Posterior vena cava (tissue), 2 donors: ENCODE measurements at regions not wholly inside any gene's neighbourhood (a gene's known extent, or its start where the extent isn't known, plus 50 kb on each side); places are given as distances from the start of the nearest gene placed in this dataset.

ENCODE experiments used
- DNase-seq: peaks from one replicate; pipeline ENCODE4 v3.0.0-alpha.2; 2020; ENCODE audit warnings: low spot score
- intact Hi-C, 2 donors: fragments of 100-400 bp; cut with DNase I; formaldehyde crosslinking; loops; one replicate each; pipeline versions ENCODE4 v1.14.1 to v1.14.2; 2022 to 2023
- donor health status: DM: yes; HTN: yes; CAD: no.
- donor health status: DM: yes; HTN: yes; CAD: no.

DNA sequence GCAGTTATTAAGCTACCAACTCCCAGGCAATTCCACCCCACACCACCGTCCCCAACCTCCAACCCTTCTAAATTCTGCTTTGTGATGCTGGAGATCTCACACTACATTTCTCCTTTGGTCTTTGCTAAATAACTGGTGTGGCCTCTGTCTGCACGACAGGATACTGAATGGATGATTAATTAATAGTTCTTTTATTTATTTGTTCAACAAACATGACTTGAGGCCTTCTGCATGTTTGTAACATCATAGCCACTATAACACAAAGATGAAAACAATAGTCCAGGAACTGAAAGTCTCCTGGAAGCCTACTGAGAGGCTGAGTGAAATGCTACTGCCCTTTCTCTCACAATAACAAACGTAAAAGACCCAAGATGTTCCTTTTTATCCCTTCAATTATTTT, 609.5 kb upstream of the UBE2E2 start:
- no peak for DNase-seq
- intact Hi-C loops, result no loop called here

DNA sequence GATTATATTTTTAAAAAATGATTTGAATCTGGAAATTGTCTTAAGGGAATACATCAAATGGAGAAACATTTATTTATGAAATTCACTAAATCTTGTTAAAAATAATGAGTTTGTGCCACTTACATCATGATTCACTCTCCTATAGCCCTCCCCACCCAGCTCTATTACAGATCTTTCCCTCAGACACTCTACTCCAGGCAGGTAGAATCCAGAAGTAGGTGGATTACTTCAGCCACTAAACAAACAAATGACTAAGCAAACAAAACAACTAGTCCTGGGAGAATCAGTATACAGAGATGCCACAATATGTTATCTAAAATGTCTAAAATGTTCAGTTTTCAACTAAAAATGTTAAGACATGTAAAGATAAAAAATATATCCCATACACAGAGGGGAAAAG, 608.1 kb upstream of the UBE2E2 start:
- no peak for DNase-seq
- intact Hi-C loops, result no loop called here

GRCh38 chr3:22606461-22606860, 596.7 kb upstream of the UBE2E2 start:
- intact Hi-C loops, result no loop called here
- DNase-seq, result no peak

DNA sequence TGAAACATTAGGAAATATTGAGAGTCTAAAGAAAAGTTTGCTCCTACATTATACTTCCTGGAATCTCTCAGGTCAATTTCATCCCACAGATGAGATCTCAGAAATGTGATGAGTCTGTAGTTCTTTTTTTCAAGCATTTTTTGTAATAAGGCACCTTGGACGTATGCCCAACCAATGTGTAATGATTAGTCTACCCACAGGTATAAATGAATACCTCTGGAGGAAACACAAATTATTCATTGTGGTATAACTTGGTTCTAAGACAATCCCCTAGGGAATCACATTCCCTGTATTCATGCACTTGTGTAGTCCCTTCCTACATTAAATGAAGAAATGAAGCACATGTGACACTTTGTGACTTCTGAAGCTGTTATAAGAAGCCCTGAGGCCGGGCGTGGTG, 596.2 kb upstream of the UBE2E2 start:
- intact Hi-C loops, result no loop called here
- no peak for DNase-seq

DNA sequence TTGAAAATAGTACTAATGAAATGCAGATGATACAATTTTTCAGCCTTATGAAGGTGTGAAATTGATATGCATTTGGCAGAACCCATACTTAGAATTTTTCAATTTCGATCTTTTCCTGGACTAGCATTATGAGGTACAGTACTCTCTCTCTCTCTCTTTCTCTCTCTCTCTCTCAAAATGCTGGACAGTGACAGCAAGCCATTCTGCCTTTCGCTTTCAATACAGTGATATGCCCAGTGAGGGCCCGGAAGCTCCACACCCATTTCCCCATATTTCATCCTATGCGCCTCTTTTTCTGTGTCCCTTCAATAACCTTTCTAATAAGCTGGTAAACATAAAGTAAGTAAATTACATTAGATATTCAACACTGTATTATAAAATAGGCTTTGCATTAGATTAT, 595.0 kb upstream of the UBE2E2 start:
- no peak for DNase-seq
- intact Hi-C loops, result no loop called here

DNA sequence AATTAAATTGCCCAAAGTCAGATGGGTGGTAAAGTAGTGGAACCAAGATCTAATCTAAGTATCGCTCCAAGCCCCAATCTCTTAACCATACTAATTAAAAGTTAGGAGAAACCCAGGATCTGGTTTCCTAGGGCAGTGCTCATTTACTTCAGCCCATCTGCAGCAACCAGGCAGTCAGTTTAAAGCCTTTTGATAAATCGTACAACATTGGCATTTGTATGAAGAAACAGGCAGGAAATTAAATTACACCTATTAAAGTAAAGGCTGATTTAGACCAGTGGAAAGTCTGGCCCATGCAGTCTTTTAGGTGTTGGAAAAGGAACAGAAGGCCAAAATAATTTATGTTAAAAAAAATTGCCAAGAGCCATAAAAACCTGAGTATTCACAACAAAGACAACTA, 594.4 kb upstream of the UBE2E2 start:
- no peak for DNase-seq

DNA sequence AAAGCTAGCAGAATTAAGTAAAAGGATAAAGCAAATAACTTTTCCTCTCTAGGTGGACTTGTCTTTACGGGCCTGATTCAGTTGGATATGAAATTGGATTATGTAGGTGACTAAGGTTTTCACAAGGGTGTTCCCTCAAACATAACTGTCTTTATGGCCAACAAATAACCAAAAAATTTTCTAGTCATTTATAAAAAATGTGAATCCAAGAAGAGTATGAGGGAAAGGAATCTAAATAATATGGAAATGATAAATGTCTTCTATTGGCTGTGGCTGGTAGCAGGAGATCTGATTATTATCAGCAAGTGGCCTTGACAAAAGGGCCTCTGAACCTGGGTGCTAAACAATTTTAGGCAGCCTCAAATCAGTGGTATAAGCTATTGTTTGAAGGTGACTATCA, 594.0 kb upstream of the UBE2E2 start:
- intact Hi-C loops, result no loop called here
- DNase-seq, result no peak

More for the DNA sequence above, 594.4 kb upstream of the UBE2E2 start:
- intact Hi-C loops, result no loop called here

GRCh38 chr3:22612927-22613326, 590.2 kb upstream of the UBE2E2 start:
- intact Hi-C loops, result no loop called here
- DNase-seq, result no peak

- no peak for DNase-seq
- intact Hi-C loops, result no loop called here
Measured at GRCh38 chr3:22615790-22616189, 587.3 kb upstream of the UBE2E2 start.

- intact Hi-C loops, result no loop called here
- no peak for DNase-seq
Measured at GRCh38 chr3:22617372-22617771, 585.8 kb upstream of the UBE2E2 start.

- DNase-seq, result no peak
- intact Hi-C loops, result no loop called here
Measured at GRCh38 chr3:22620498-22620897, 582.6 kb upstream of the UBE2E2 start.

- no peak for DNase-seq
- intact Hi-C loops, result no loop called here
Measured at GRCh38 chr3:22621205-22621809, 581.8 kb upstream of the UBE2E2 start.

GRCh38 chr3:22627993-22628499, 575.1 kb upstream of the UBE2E2 start:
- no peak for DNase-seq
- intact Hi-C loops, result no loop called here

DNA sequence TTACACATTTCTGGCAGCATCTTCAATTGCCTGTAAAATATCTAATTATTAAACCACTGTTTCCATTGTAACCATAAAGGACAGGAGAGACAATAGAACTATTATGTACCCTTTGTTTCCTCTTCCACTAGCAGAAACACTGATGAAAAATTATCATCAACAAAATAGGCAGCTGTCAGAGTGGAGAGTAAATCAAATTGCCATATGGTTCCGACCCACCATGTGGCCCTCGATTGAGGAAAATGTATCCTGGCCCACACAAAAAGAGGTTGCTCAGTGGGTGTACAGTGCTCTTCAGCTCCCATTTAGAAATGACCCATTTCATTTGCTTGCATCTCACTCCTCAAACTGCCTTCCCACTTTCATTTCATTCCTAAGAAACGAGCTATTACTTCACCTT, 570.6 kb upstream of the UBE2E2 start:
- no peak for DNase-seq
- intact Hi-C loops, result no loop called here

DNA sequence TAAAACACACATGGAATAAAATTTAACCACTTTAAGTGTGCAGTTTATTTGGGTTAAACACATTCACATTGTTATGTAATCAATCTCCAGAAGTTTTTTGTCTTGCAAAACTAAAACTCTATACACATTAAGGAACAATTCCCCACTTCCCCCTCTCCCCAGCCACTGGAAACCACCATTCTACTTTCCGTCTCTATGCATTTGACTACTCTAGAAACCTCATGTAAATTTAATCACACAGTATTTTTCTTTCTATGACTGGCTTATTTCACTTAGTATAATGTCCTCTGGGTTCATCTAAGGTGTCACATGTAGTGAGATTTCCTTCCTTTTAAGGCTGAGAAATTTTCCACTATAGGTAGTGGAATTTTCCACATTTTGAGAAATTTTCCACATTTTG, 568.7 kb upstream of the UBE2E2 start:
- intact Hi-C loops, result no loop called here
- DNase-seq, result no peak

- DNase-seq, result no peak
- intact Hi-C loops, result no loop called here
Measured at GRCh38 chr3:22659651-22660475, 543.3 kb upstream of the UBE2E2 start.

DNA sequence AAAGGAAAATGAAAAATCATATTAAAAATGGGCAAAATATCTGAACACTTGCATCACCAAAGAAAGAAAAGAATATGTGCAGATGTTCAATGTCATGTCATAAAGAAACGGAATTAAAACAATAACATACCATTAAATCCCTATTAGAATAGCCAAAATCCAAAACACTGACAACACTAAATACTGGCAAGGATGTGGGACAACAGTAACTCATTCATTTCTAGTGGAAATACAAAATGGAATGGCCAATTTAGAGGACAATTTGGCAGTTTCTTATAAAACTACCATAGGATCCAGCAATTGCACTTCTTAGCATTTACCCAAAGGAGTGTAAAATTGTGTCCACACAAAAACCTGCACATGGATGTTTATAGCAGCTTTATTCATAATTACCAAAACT, 542.5 kb upstream of the UBE2E2 start:
- intact Hi-C loops, result no loop called here
- no peak for DNase-seq

- intact Hi-C loops, result no loop called here
Measured at GRCh38 chr3:22661121-22661700, 541.9 kb upstream of the UBE2E2 start.

GRCh38 chr3:22665528-22665927, 537.6 kb upstream of the UBE2E2 start:
- intact Hi-C loops, result no loop called here
- no peak for DNase-seq

More at GRCh38 chr3:22661121-22661700, 541.9 kb upstream of the UBE2E2 start:
- DNase-seq, result no peak

- intact Hi-C loops, result no loop called here
- no peak for DNase-seq
Measured at GRCh38 chr3:22666736-22667135, 536.4 kb upstream of the UBE2E2 start.

DNA sequence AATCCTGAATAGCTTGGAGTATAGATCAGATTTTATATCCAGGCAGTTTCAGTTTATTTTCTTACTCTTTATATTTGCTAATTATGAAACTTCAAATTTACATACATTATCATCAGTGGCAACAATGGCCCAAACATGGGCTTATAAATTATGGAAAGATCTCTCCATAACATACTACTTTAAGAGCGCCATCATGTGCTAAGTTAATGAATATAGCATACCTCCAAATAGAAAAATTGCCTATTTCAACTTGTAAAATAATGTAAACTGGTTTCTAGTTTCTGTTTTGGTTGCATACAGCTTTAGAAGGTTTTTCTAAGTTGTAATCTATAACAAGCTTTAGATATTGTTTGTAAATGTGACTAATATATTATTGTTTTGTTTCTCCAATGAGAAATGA, 531.3 kb upstream of the UBE2E2 start:
- no peak for DNase-seq
- intact Hi-C loops, result no loop called here
